MM.1S (cell line): ENCODE measurements at regions not wholly inside any gene's neighbourhood (a gene's known extent, or its start where the extent isn't known, plus 50 kb on each side); places are given as distances from the start of the nearest gene placed in this dataset.

Experiments used
- DNase-seq: peaks from one replicate; pipeline ENCODE4 v3.0.0-alpha.2; 2015
- H2AFZ ChIP-seq: fragments of 300-600 bp; sonication (generic); 2 replicates; pipeline ENCODE4 v1.6.0; 2016; ENCODE audit warnings: antibody characterized with exemption, low read length
- H3F3A ChIP-seq: fragments of 300-600 bp; sonication (generic); 2 replicates; pipeline ENCODE4 v1.6.1; 2016; ENCODE audit warnings: mild to moderate bottlenecking, antibody characterized with exemption, low read length, moderate library complexity, mixed read lengths; ENCODE audit not compliant: insufficient read depth
- H3K27ac ChIP-seq: fragments of 300-600 bp; sonication (generic); 2 replicates; pipeline ENCODE4 v1.5.1; 2016; ENCODE audit warnings: mild to moderate bottlenecking, low read length
- H3K27me3 ChIP-seq: fragments of 300-600 bp; sonication (generic); replicated peaks from 2 replicates; pipeline ENCODE4 v1.6.0; 2016; ENCODE audit warnings: low read length; ENCODE audit not compliant: insufficient read depth
- H3K36me3 ChIP-seq: fragments of 300-600 bp; sonication (generic); replicated peaks from 2 replicates; pipeline ENCODE4 v1.6.1; 2016; ENCODE audit warnings: mild to moderate bottlenecking, low read length, mixed read lengths; ENCODE audit not compliant: insufficient read depth
- H3K4me1 ChIP-seq: fragments of 300-600 bp; sonication (generic); 2 replicates; pipeline ENCODE4 v1.6.1; 2016; ENCODE audit warnings: low read length, mixed read lengths
- H3K4me2 ChIP-seq: fragments of 300-600 bp; sonication (generic); 2 replicates; pipeline ENCODE4 v1.6.0; 2016; ENCODE audit warnings: low read depth, low read length
- H3K4me3 ChIP-seq: fragments of 300-600 bp; sonication (generic); 2 replicates; pipeline ENCODE4 v1.5.1; 2016; ENCODE audit warnings: low read length, mixed read lengths
- H3K79me2 ChIP-seq: fragments of 300-600 bp; sonication (generic); 2 replicates; pipeline ENCODE4 v1.6.1; 2016; ENCODE audit warnings: mixed run types, low read length, mixed read lengths
- H3K9ac ChIP-seq: fragments of 300-600 bp; sonication (generic); 2 replicates; pipeline ENCODE4 v1.6.1; 2016; ENCODE audit warnings: low read length, mixed read lengths
- H3K9me2 ChIP-seq: fragments of 300-600 bp; sonication (generic); replicated peaks from 2 replicates; pipeline ENCODE4 v1.6.1; 2016; ENCODE audit warnings: mild to moderate bottlenecking, low read length, mixed read lengths; ENCODE audit not compliant: insufficient read depth
- H3K9me3 ChIP-seq: fragments of 300-600 bp; sonication (generic); replicated peaks from 2 replicates; pipeline ENCODE4 v1.6.1; 2016; ENCODE audit warnings: mild to moderate bottlenecking, low read length, mixed read lengths; ENCODE audit not compliant: insufficient read depth
- H4K20me1 ChIP-seq: fragments of 300-600 bp; sonication (generic); 2 replicates; pipeline ENCODE4 v1.6.1; 2016; ENCODE audit warnings: mild to moderate bottlenecking, low read length, moderate library complexity, mixed read lengths; ENCODE audit not compliant: insufficient read depth
- EZH2 ChIP-seq: fragments of 300-600 bp; sonication (generic); optimal IDR thresholded peaks from 2 replicates; pipeline ENCODE3; 2017; ENCODE audit warnings: low read depth, mild to moderate bottlenecking, antibody characterized with exemption, low read length, mixed read lengths
- EZH2phosphoT487 ChIP-seq: fragments of 300-600 bp; sonication (generic); IDR thresholded peaks from 2 replicates; pipeline ENCODE4 v1.6.1; 2018; ENCODE audit warnings: antibody characterized with exemption, low read length
- TF ChIP-seq, protein P1 (sequence below): fragments of 300-600 bp; sonication (generic); IDR thresholded peaks from 2 replicates; pipeline ENCODE4 v1.5.1; 2016; ENCODE audit warnings: antibody characterized with exemption, low read length, mixed read lengths

GRCh38 chr5:87081016-87081415 lies 186.7 kb upstream of the RASA1 start:
- H3K4me1 ChIP-seq = peaks cover 54% of the 10 kb centered on the region
- no peaks in the 10 kb centered on the region for H3K27me3 ChIP-seq
- H3K9me3 ChIP-seq = no peaks in the 10 kb centered on the region
- no peaks in the 10 kb centered on the region for H3K36me3 ChIP-seq
- peaks cover 15% of the 10 kb centered on the region; the same call in 1 of the 2 replicates for H3F3A ChIP-seq
- peak overlapping the region; percentile 23; the same call in 1 of the 2 replicates for H2AFZ ChIP-seq
- H3K27ac ChIP-seq = peak overlapping the region; percentile 69; the same call in 1 of the 2 replicates
- peak overlapping the region; percentile 25; the same call in 1 of the 2 replicates for H3K9ac ChIP-seq
- no peak for DNase-seq
- TF ChIP-seq EZH2 (no peak), EZH2phosphoT487 (no peak)
- TF ChIP-seq, protein P1, sequence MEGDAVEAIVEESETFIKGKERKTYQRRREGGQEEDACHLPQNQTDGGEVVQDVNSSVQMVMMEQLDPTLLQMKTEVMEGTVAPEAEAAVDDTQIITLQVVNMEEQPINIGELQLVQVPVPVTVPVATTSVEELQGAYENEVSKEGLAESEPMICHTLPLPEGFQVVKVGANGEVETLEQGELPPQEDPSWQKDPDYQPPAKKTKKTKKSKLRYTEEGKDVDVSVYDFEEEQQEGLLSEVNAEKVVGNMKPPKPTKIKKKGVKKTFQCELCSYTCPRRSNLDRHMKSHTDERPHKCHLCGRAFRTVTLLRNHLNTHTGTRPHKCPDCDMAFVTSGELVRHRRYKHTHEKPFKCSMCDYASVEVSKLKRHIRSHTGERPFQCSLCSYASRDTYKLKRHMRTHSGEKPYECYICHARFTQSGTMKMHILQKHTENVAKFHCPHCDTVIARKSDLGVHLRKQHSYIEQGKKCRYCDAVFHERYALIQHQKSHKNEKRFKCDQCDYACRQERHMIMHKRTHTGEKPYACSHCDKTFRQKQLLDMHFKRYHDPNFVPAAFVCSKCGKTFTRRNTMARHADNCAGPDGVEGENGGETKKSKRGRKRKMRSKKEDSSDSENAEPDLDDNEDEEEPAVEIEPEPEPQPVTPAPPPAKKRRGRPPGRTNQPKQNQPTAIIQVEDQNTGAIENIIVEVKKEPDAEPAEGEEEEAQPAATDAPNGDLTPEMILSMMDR = no peak
- H4K20me1 ChIP-seq = no peaks in the 10 kb centered on the region
- no peaks in the 10 kb centered on the region for H3K79me2 ChIP-seq
- peak overlapping the region; percentile 72 for H3K4me2 ChIP-seq
- no peaks in the 10 kb centered on the region for H3K9me2 ChIP-seq
- H3K4me3 ChIP-seq = peak overlapping the region; percentile 32

DNA sequence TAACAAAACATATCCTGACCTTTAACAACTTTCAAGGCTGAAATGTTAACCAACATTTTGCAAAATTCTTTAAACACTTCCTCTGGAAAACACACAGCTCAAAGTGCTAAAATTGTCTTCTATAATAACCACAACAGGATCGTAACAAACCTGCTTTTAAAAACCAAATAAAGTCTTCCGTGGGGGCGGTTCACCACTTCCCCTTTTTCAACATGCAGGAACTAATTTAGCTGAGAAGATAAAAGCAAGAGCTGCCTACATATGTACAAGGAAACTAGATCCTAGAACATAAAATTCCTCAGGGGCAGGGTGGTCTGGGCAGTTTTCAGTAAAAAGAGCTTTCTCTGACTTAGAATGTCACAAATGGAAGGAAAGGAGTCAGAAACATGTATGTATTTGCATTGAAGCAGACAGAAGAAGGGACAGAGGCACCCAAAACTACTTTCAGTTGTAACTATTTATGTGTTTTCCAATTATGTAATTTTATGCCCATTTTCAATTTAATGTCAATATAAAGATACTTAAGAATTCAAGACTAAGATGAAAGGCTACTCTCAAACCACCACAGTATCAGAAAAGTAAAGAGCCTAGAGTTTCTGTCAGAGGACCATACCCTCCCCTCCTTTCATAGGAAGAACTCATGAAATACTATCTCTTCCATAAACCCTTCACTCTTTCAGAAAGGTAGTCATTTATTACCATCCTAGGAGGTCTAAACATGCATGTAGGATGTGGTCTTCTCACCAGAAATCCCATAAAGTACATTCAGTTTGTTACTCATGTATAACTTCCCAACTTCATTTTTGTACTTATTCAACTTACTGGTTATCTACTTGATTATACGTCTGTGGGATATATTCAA lies 185.9 kb upstream of the RASA1 start:
- Histone ChIP-seq H3K4me3 (peak overlapping the region; percentile 32), H3K9ac (peak overlapping the region; percentile 25; the same call in 1 of the 2 replicates), H3F3A (peaks cover 15% of the 10 kb centered on the region; the same call in 1 of the 2 replicates), H3K9me2 (no peaks in the 10 kb centered on the region), H3K36me3 (no peaks in the 10 kb centered on the region), H3K4me1 (peaks cover 49% of the 10 kb centered on the region), H3K27me3 (no peaks in the 10 kb centered on the region), H3K27ac (peak overlapping the region; percentile 69), H3K9me3 (no peaks in the 10 kb centered on the region), H3K79me2 (no peaks in the 10 kb centered on the region), H2AFZ (peak overlapping the region; percentile 23), H4K20me1 (no peaks in the 10 kb centered on the region), H3K4me2 (peak overlapping the region; percentile 72)
- TF ChIP-seq EZH2 (no peak), EZH2phosphoT487 (no peak)
- TF ChIP-seq, protein P1 = no peak
- peak; percentile 68 for DNase-seq

DNA sequence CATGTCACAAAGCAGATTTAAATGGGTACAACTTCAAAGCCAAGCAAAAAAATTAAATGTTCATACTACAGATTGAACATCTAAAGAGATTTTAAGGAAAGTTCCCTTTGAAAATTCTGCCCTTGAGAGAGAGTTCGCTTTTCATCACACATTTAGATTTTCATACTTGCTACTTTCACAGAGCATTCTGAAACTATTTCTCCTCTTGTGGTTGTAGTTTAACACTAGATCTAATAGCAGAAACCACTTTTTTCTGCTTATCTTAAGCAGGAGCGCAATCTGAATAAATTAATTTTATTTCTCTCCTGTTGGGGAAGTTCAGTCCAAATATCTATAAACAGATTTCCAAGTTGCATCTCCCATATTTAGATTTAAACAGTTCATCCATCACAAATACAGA lies 173.3 kb upstream of the RASA1 start:
- Histone ChIP-seq H3K27me3 (no peaks in the 10 kb centered on the region), H3K79me2 (no peaks in the 10 kb centered on the region), H3K27ac (no peak overlapping the region), H3K9me3 (no peaks in the 10 kb centered on the region), H4K20me1 (no peaks in the 10 kb centered on the region), H3F3A (peaks cover 3% of the 10 kb centered on the region; the same call in 1 of the 2 replicates), H3K4me1 (peaks cover 14% of the 10 kb centered on the region), H3K36me3 (no peaks in the 10 kb centered on the region), H3K4me2 (no peak overlapping the region), H2AFZ (no peak overlapping the region), H3K9ac (no peak overlapping the region), H3K9me2 (no peaks in the 10 kb centered on the region), H3K4me3 (no peak overlapping the region)
- TF ChIP-seq EZH2 (no peak), EZH2phosphoT487 (no peak)
- TF ChIP-seq, protein P1 = no peak
- DNase-seq = no peak
